Tibial nerve (tissue), 4 donors: ENCODE measurements at regions not wholly inside any gene's neighbourhood (a gene's known extent, or its start where the extent isn't known, plus 50 kb on each side); places are given as distances from the start of the nearest gene placed in this dataset.

ENCODE experiments used
- EP300 ChIP-seq, 2 donors: sonication (generic); formaldehyde crosslinking; IDR thresholded peaks; one replicate each; pipeline ENCODE4 v1.6.1; 2017; ENCODE audit warnings: antibody characterized with exemption in 2 of 2, mild to moderate bottlenecking in 1 of 2
- TF ChIP-seq, protein P1 (sequence below), 5 experiments: fragments of 200-600 bp in 3 of 5; fragments of 450-650 bp in 2 of 5; sonication (generic) in 3 of 5; IDR thresholded peaks; one replicate each; pipeline ENCODE4 v1.5.1; 2016 to 2019; ENCODE audit warnings: antibody characterized with exemption in 5 of 5, mild to moderate bottlenecking in 3 of 5, moderate library complexity in 2 of 5

DNA sequence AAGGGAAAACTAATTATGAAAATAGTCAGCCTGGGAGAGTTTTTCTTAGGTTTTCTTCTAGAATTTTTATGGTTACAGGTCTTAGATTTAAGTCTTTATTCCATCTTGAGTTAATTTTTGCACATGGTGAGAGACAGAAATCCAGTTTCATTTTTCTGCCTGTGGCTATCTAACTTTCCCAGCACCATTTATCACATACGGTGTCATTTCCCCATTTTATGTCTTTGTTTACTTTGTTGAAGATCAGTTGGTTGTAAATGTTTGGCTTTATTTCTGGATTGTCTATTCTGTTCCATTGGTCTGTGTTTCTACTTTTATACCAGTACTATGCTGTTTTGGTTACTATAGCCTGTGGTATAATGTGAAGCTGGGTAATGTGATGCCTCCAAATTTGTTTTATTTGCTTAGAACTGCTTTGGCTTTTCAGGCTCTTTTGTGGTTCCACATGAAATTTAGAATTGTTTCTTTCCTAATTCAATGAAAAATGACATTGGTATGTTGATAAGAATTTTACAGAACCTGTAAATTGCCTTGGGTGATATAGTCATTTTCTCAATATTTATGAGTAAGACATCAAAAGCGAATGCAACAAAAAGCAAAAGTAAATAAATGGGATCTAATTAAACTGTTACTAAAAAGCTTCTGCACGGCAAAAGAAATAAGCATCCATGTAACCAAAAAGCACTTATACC, 146.1 kb upstream of the NOL4 start:
- TF ChIP-seq EP300 (IDR thresholded peaks at IDR 0.05) = no peak
- TF ChIP-seq, protein P1, sequence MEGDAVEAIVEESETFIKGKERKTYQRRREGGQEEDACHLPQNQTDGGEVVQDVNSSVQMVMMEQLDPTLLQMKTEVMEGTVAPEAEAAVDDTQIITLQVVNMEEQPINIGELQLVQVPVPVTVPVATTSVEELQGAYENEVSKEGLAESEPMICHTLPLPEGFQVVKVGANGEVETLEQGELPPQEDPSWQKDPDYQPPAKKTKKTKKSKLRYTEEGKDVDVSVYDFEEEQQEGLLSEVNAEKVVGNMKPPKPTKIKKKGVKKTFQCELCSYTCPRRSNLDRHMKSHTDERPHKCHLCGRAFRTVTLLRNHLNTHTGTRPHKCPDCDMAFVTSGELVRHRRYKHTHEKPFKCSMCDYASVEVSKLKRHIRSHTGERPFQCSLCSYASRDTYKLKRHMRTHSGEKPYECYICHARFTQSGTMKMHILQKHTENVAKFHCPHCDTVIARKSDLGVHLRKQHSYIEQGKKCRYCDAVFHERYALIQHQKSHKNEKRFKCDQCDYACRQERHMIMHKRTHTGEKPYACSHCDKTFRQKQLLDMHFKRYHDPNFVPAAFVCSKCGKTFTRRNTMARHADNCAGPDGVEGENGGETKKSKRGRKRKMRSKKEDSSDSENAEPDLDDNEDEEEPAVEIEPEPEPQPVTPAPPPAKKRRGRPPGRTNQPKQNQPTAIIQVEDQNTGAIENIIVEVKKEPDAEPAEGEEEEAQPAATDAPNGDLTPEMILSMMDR (IDR thresholded peaks at IDR 0.05) = no peak
